NCI-H128 (cell line): ENCODE measurements at regions not wholly inside any gene's neighbourhood (a gene's known extent, or its start where the extent isn't known, plus 50 kb on each side); places are given as distances from the start of the nearest gene placed in this dataset.
"Not testable (repeated sequence)": the region's sequence is repeated elsewhere in the genome, so short reads cannot be mapped to it uniquely, and the experiment has no call there.

Experiments
- DNase-seq: peaks from one replicate; lab custom pipeline; 2025; ENCODE audit not compliant: unreplicated experiment; lab: John Stamatoyannopoulos, UW

DNA sequence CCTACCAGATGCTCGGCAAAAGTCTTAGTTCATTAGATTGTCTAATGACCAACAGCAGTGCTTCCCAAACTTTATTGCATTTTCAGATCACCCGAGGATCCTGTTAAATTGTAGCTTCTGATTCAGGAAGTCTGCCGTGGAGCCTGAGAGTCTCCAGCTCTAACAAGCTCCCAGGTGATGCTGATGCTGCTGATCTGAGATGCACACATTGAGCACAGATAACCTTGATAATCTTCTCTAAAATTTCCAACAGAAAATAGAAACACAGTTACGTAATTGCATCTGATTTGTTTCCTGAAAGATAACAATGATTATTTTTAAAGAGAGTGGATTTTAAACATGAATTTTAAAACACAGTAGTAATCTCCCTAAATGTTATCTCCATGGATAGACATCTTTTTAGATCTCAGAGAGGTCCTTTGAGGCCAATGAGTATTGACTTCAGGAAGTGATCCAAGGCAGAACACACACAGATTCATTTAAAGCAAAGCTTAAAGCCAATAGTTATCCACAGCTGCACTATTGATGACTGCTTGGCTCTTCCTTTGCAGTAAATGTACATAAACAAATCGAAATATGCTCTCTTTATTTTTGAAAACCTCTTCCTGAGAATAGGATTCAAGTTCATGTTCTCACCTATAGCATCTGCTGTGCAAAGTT, 122.8 kb upstream of the TNPO1 start:
- DNase-seq = no peak

DNA sequence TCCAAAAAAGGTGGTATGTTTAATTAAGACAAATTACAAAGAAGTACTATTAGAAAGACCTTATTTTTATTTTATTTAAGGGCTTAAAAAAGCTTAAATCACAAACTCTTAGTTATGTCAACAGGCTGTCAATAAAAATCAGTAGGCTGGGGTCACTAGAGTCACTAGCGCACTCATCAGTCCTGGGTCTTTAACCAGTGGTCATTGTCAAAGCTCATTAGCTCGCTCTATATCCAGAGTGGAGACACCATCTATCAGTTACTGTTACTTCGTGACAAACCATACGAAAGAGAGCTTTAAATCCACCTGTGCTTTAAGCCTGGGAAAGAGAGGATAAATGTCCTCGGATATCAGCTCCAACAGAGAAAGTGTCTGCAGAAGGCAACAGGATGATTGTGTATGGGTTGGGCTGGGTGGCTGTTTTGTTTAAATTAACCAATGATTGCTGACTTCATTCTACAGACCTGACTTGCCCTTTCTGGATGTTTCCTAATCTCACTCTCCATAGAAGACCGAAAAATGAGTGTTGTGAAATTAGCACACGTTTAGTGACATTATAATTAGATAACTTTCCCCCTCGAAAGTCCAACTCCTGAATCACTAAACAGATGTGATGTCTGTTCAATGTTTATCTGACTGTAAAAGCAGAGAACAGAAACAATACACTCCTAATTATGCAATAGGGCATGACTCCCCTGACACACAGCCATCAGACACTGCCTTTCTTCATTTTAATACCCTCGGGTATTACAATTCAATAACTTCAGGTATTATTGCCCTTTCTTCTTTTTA, 123.6 kb upstream of the TNPO1 start:
- DNase-seq = no peak

DNA sequence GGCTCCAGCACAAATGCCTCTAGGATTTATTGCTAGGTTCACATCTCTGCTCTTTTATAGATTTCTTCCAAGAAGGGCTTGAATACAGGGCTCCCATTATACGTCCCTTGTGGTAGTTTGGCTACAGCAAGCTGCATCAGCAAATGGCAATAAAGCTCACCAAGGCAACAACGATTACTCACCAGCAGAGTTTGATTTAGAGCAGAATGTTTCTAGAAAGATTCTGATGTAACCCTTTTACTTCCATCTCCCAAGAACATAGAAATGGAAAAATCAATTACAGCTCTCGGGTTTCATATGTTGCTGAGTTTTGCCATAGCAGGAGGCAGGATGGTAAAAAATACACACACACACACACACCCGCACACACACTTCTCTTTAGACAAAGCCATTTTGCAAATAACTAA, 124.2 kb upstream of the TNPO1 start:
- DNase-seq = no peak

DNA sequence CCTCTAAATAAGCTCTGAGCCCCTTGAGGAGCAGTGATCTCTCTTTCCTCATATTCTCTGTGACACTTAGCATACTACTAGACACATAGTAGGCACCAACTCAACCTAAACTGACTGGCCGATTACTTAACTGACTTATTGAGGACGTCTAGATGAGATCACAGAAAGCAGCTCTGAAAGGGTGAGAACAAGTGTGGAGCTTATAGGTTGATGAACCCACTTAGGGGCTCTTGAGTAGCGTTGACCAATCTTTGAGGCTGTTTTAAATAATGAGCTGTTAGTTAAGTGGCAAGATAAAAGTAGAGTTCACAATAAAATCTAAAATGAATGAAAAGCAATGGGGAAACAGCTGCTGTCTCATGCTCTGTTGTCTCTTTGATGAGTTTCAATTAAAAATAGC, 124.7 kb upstream of the TNPO1 start:
- no peak for DNase-seq

DNA sequence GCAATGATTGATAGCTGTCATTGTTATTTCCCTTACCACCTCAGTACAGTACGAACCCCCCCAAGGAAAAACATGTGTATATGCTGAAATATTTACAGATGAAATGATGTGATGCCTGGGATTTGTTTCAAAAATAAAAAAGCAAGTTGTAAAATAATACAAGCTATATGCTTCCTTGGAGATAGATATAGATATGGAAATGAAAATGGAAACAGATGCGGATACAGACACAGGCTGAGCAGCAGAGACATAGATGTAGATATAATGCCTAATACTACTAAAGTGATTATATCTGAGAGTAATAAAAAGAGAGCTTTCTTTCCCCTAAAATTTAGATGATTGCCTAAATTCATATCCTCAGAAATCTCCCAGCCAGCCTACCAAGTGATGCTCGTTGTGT, 127.5 kb upstream of the TNPO1 start:
- no peak for DNase-seq

DNA sequence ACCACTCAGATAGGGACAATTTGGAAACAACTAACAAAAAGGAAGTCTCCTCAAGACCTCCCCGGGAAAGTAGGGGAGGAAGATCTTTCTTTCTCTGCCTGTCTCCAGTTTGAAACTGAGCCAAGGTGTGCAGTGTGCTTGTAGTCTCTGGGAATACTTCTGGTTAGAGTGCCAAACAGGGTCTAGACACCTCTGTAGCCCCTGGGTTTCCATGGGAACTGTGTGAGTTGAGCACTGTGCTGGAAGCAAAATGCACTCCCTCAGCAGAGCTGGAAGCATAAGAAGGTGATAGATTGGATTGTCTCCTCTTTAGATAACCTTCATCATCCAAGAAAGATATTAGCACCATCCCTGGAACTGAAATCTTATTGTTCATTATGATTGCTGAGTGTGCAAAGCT, 129.2 kb upstream of the TNPO1 start:
- DNase-seq = no peak

GRCh38 chr5:72682561-72682960, 133.9 kb upstream of the TNPO1 start:
- DNase-seq = no peak

GRCh38 chr5:72681781-72682180, 134.7 kb upstream of the TNPO1 start:
- no peak for DNase-seq

DNA sequence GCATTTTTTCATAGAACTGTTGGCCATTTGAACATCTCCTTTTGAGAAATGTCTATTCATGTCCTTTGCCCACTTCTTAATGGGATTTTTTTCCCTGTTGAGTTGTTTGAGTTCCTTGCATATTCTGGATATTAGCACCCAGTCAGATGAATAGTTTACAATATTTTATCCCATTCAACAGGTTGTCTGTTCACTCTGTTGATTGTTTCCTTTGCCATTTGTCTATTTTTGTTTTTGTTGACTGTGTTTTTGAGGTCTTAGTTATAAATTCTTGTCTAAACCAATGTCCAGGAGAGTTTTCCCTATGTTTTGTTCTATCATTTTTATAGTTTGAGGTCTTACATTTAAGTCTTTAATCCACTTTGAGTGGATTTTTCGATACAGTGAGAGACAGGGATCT, 139.0 kb upstream of the TNPO1 start:
- DNase-seq = no peak

GRCh38 chr5:72676831-72677230, 139.6 kb upstream of the TNPO1 start:
- not testable (repeated sequence) for DNase-seq

DNA sequence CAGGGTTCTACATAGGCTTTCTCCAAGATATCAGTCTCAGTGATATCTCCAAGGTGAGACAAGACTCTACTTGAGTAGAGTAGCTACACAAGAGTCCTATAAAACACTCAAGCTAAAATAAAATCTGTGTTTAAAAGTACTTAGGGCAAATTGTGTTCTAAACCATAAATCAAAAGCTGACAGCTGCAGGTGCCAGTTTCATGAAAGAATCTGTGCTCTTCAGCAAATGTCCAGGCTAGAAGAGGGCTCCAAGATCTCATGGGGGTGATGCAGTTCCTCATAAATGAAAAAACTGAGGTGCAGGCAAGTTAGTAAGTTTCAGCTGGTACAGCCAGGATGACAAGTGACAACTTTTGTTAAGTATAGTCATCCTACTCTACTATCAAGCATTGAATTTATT, 142.8 kb upstream of the TNPO1 start:
- DNase-seq = no peak

DNA sequence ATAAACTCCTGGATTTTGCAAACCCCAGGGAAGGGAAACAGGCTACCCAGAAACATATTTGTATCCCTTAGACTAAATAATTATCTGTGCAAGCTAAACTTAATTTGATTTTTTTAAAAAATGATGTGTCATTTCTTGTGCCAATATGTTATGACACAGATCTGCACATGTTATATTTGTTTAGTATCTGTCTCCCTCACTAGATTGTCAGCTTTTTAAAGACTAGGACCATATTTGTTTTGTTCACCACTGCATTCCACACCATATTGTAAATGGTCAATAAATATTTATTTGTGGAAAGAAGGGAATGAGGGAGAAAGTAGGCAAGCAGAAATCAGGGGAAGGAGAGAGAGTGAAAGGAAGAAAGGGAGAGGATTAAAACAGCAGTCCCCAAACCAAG, 143.3 kb upstream of the TNPO1 start:
- DNase-seq = no peak

GRCh38 chr5:72667708-72668107, 148.8 kb upstream of the TNPO1 start:
- no peak for DNase-seq

DNA sequence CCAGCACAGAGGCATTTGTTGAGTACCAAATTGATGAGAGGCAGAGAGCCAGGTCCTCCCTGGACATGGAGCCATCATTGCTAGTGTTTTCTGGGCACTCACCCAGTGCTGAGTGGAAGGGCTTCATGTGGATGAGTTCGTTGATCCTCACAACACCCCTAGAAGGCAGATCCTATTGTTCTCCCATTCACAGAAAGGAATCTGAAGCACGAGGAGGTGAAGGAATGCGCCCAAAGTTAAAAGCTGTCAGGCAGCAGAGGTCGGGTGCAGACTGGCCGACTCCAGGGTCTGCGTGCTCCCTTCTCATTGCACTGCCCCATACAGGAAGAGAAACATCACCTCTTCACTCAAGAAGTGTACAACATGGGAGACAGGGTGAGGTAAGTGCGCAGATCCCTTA, 153.5 kb upstream of the TNPO1 start:
- DNase-seq = no peak

DNA sequence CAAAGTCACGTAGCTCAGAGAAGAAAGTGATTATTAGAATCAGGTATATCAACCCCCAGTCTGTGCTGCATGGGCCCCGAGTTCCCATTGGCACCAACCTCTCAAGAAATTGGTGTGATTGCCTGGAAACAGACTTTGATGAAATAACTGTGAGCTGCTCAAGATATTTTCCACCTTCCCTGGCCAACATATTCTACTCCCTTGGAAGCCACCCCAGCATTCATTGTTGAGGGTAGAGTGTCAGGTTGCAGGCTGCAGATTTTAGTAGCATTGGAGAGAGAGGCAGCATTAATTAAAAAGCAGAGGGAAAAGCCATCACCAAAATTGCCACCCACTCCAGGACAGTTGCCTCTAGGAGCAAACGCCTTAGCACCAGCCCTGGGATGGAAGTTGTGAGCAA, 154.2 kb upstream of the TNPO1 start:
- no peak for DNase-seq

DNA sequence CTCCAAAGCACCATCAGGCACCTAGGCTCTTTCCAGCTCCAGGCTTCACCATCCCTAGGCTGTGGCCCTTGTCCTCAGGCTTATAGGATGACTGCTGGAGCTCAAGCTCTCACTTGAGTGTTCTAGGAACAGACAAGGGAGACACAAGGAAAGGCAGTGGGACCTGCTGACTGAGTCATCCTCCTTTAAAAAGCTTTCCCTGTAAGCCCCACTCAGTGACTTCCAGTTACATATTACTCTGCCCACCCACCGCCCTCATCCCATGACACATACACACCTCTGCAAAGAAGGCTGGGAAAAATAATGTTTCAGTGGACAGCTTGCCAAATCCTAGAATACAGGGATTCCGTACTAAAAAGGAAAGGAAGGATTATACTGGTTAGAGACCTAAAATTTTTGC, 154.2 kb upstream of the ZNF366 start:
- DNase-seq = no peak

GRCh38 chr5:72659726-72660125, 152.5 kb upstream of the ZNF366 start:
- no peak for DNase-seq

DNA sequence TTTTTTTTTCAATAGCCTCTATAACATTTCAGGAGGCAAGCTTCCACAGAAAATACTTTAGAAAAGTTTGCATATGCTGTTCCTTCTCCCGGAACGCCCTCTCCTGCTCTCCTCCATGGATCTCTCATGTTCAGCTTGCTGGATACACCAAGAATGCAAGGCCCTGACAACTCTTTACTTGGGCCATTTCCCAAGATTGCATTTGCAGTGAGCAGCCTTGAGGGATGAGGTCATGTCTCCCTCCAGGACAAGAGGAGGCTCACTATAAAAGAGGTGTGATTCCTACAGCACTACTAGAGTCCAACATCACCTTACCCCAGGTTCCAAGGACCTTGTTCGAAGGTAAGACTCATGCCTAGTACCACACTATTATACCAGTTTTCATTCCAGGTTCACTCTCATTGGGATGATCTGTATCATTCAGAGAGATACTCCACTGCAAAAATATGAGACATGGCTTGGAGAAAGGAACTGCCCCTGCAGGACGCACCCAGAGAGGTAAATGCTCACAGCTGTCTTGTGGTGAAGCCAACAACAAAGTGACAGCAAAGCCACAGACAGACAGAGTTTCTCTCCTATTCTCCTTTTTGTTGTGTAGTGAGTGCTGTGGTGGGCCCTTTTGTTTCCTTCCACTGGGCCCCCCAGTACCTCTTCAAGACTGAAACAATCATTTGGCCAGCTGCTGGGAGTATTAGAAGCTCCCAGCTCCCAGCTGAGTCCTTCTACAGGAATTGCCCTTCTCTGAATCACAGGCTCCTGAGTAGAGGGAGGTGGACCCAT, 151.7 kb upstream of the ZNF366 start:
- DNase-seq = no peak

GRCh38 chr5:72658161-72658560, 151.0 kb upstream of the ZNF366 start:
- no peak for DNase-seq

GRCh38 chr5:72656756-72657513, 149.7 kb upstream of the ZNF366 start:
- DNase-seq = no peak

- DNase-seq = no peak
These were observed 149.1 kb upstream of the ZNF366 start for GRCh38 chr5:72656331-72656730.
